ENCODE measurements at regions not wholly inside any gene's neighbourhood (a gene's known extent, or its start where the extent isn't known, plus 50 kb on each side); places are given as distances from the start of the nearest gene placed in this dataset.

- no peak overlapping the region for H3T11ph ChIP-seq (ENCODE audit: low read length)
- H2BK120ac ChIP-seq (ENCODE audit: low read depth, low read length, poor library complexity, severe bottlenecking), result no peak overlapping the region
- TF ChIP-seq CTCF (conservative IDR thresholded peaks at IDR 0.05), result no peak
- no peak for DNase-seq
- H4K20me1 ChIP-seq (ENCODE audit: control insufficient read depth, insufficient read depth, insufficient read length), result no peaks in the 10 kb centered on the region
- no peaks in the 10 kb centered on the region for H3K79me2 ChIP-seq (ENCODE audit: insufficient read depth, low read length)
- no peak overlapping the region for H3K27ac Mint-ChIP-seq
- peaks cover 3 to 6% of the 10 kb centered on the region in 2 experiments; a peak in 4 of 5 replicates for H3K9me3 Mint-ChIP-seq
- no CpG with 5 or more reads among the region's 10 CpGs for WGBS (ENCODE audit: extremely low coverage, insufficient read length, low lambda C conversion rate)
- H2AFZ ChIP-seq (ENCODE audit: low read length), result no peak overlapping the region
- H4K91ac ChIP-seq (ENCODE audit: insufficient read length, low read depth, low read length), result no peak overlapping the region
- H3K56ac ChIP-seq (ENCODE audit: insufficient read length, low read depth, low read length), result no peak overlapping the region
- H3K23ac ChIP-seq (ENCODE audit: insufficient read length, low read depth, low read length), result no peak overlapping the region
- no peaks in the 10 kb centered on the region for H3K23me2 ChIP-seq (ENCODE audit: insufficient read length, low read depth, low read length, poor library complexity, severe bottlenecking)
- no peak overlapping the region for H2BK20ac ChIP-seq (ENCODE audit: low read depth, low read length, poor library complexity, severe bottlenecking)
- H3K27me3 ChIP-seq (ENCODE audit: insufficient read depth, low read length), result no peaks in the 10 kb centered on the region
- no peak overlapping the region for H3K14ac ChIP-seq (ENCODE audit: insufficient read depth, low read length)
- H2AK5ac ChIP-seq (ENCODE audit: insufficient read length, low read length), result no peak overlapping the region
- no peaks in the 10 kb centered on the region for H3K9me3 ChIP-seq (ENCODE audit: control insufficient read depth, low read depth, low read length)
- H3K79me1 ChIP-seq (ENCODE audit: insufficient read depth, low read depth, low read length, poor library complexity, severe bottlenecking), result no peaks in the 10 kb centered on the region
- no peak overlapping the region for H3K27ac ChIP-seq (ENCODE audit: insufficient read length, low read depth, low read length)
- no peaks in the 10 kb centered on the region; the same call in 1 of the 2 replicates for H3K27me3 Mint-ChIP-seq (ENCODE audit: low read depth)
- peaks cover 0 to 5% (median 0%) of the 10 kb centered on the region in 3 experiments; a peak in 1 of 7 replicates for H3K36me3 Mint-ChIP-seq (ENCODE audit: insufficient read depth in 1 of 3, low read depth in 3 of 3)
- 0 out of 4 replicates have a peak, but pooled peaks cover 0 to 3% of the 10 kb centered on the region in 2 experiments for H3K4me1 Mint-ChIP-seq
- peaks cover 2% of the 10 kb centered on the region; the same call in 1 of the 2 replicates for H3K4me1 ChIP-seq (ENCODE audit: insufficient read depth, low read length)
- H3K4me3 Mint-ChIP-seq, result no peak overlapping the region
- H4K5ac ChIP-seq (ENCODE audit: insufficient read length, low read depth, low read length), result no peak overlapping the region
- no peak overlapping the region for H2BK15ac ChIP-seq (ENCODE audit: low read depth, low read length)
- H3K4ac ChIP-seq (ENCODE audit: low read depth, low read length), result no peak overlapping the region
- no peak overlapping the region for H3K4me2 ChIP-seq (ENCODE audit: insufficient read depth, insufficient read length, low read length)
- no peak overlapping the region for H2BK5ac ChIP-seq (ENCODE audit: insufficient read length, low read length)
- H4K8ac ChIP-seq (replicated peaks; ENCODE audit: insufficient read length, low read depth, low read length), result no peak overlapping the region
- no peak overlapping the region for H2BK12ac ChIP-seq (ENCODE audit: insufficient read length, low read depth, low read length)
- no peak overlapping the region for H3K9ac ChIP-seq (ENCODE audit: extremely low read depth, insufficient read length, low read length)
- H3K18ac ChIP-seq (ENCODE audit: insufficient read length, low read depth, low read length), result no peak overlapping the region
Measured at GRCh38 chr10:6986927-6987326, 406.9 kb upstream of the PRKCQ start.

All from H9 (cell line).